ENCODE measurements at regions not wholly inside any gene's neighbourhood (a gene's known extent, or its start where the extent isn't known, plus 50 kb on each side); places are given as distances from the start of the nearest gene placed in this dataset.

DNA sequence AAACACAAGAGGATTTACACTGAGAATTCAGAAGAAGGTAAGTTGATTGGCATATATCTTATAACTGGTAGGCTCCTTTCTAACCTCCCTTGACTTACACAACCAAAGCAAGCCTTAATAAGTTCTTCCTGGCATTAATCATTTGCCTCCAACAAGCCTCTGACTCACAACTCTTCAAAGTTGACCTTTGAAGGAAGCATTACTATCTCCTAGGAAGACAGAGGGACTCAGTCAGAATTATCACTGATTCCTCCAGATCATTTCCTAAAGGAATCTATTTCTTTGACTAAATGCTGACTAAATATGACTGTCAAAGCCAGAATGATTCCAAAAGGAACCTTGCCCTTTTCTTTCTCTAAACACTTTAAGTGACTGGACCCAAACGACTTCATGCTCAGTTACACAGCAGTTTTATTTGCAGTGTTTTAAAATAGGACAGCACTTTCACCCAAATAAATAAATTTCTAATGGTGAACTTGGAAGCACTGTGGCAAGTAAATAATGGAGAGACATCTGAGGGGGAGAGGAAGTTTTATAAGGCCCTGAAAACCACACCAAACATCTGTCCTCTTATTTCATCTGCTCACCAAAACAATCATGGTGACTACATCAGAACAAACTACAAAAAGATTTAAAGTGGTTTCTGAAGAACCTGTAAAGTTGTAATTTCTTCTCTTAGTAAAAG lies 128.2 kb downstream of the KLHL28 start:
- H3K27me3 ChIP-seq (ENCODE audit: control insufficient read depth in 3 of 3, insufficient read depth in 3 of 3, low read length in 2 of 3), result no peaks in the 10 kb centered on the region
- H3K36me3 ChIP-seq (ENCODE audit: control insufficient read depth in 4 of 4, insufficient read depth in 4 of 4, low read length in 4 of 4), result no peaks in the 10 kb centered on the region
- no peak for ATAC-seq (ENCODE audit: insufficient read depth, low FRiP score)
- TF ChIP-seq CTCF (IDR thresholded peaks at IDR 0.05; ENCODE audit: control extremely low read depth, extremely low read depth), result no peak
- no peak overlapping the region for H3K27ac ChIP-seq (ENCODE audit: low read depth in 1 of 2, low read length in 1 of 2)
- no peaks in the 10 kb centered on the region for H3K9me3 ChIP-seq (ENCODE audit: control insufficient read depth in 4 of 4, insufficient read depth in 3 of 4, low read length in 3 of 4)
- no peak overlapping the region for H3K4me3 ChIP-seq
- no peak overlapping the region for H3K9ac ChIP-seq (ENCODE audit: insufficient read depth in 1 of 2, low read length in 2 of 2)
- 29 to 53% methylated on average over 1 of the region's 1 CpG for WGBS, 2 donors
- no peaks in the 10 kb centered on the region for H3K4me1 ChIP-seq (ENCODE audit: control insufficient read depth in 5 of 5, insufficient read depth in 5 of 5, low read length in 5 of 5)
- no peak for DNase-seq

DNA sequence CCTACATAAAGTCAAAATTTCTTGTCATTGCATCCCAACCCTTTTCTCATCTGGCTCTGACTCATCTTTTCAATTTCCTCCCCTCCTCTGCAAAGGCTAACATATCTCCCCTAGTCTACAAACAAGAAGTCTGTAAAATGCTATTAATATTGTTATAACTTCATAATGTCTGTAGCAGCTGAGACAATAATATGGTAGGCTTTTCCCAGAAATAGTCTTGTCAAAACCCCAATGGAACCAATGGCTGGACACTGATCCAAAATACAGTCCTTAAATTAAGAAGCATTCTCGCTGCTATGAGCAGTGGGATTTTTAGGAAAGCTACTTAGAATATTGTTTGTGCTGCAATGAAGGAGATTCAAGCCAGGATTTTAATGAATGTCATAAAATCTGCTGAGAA lies 131.4 kb downstream of the KLHL28 start:
- no peak overlapping the region for H3K4me3 ChIP-seq
- ATAC-seq (ENCODE audit: insufficient read depth, low FRiP score) (no peak), DNase-seq (no peak)
- H3K27me3 ChIP-seq (ENCODE audit: control insufficient read depth in 3 of 3, insufficient read depth in 3 of 3, low read length in 2 of 3), result no peaks in the 10 kb centered on the region
- no peak overlapping the region for H3K9ac ChIP-seq (ENCODE audit: insufficient read depth in 1 of 2, low read length in 2 of 2)
- no peak overlapping the region for H3K27ac ChIP-seq (ENCODE audit: low read depth in 1 of 2, low read length in 1 of 2)
- H3K4me1 ChIP-seq (ENCODE audit: control insufficient read depth in 5 of 5, insufficient read depth in 5 of 5, low read length in 5 of 5), result no peaks in the 10 kb centered on the region
- no peaks in the 10 kb centered on the region for H3K36me3 ChIP-seq (ENCODE audit: control insufficient read depth in 4 of 4, insufficient read depth in 4 of 4, low read length in 4 of 4)
- TF ChIP-seq CTCF (IDR thresholded peaks at IDR 0.05; ENCODE audit: control extremely low read depth, extremely low read depth), result no peak
- 84 to 89% methylated on average over 1 of the region's 1 CpG for WGBS, 2 donors
- no peaks in the 10 kb centered on the region for H3K9me3 ChIP-seq (ENCODE audit: control insufficient read depth in 4 of 4, insufficient read depth in 3 of 4, low read length in 3 of 4)

GRCh38 chr14:44829021-44829420 lies 132.7 kb downstream of the KLHL28 start:
- no peak overlapping the region for H3K27ac ChIP-seq (ENCODE audit: low read depth in 1 of 2, low read length in 1 of 2)
- no peaks in the 10 kb centered on the region for H3K27me3 ChIP-seq (ENCODE audit: control insufficient read depth in 3 of 3, insufficient read depth in 3 of 3, low read length in 2 of 3)
- no peaks in the 10 kb centered on the region for H3K36me3 ChIP-seq (ENCODE audit: control insufficient read depth in 4 of 4, insufficient read depth in 4 of 4, low read length in 4 of 4)
- ATAC-seq (ENCODE audit: insufficient read depth, low FRiP score) (no peak), DNase-seq (no peak)
- no peak overlapping the region for H3K4me3 ChIP-seq
- no peak for TF ChIP-seq CTCF (IDR thresholded peaks at IDR 0.05; ENCODE audit: control extremely low read depth, extremely low read depth)
- H3K9me3 ChIP-seq (ENCODE audit: control insufficient read depth in 4 of 4, insufficient read depth in 3 of 4, low read length in 3 of 4), result no peaks in the 10 kb centered on the region
- H3K4me1 ChIP-seq (ENCODE audit: control insufficient read depth in 5 of 5, insufficient read depth in 5 of 5, low read length in 5 of 5), result no peaks in the 10 kb centered on the region
- no peak overlapping the region for H3K9ac ChIP-seq (ENCODE audit: insufficient read depth in 1 of 2, low read length in 2 of 2)
- 92 to 96% methylated on average over 1 of the region's 1 CpG for WGBS, 2 donors

DNA sequence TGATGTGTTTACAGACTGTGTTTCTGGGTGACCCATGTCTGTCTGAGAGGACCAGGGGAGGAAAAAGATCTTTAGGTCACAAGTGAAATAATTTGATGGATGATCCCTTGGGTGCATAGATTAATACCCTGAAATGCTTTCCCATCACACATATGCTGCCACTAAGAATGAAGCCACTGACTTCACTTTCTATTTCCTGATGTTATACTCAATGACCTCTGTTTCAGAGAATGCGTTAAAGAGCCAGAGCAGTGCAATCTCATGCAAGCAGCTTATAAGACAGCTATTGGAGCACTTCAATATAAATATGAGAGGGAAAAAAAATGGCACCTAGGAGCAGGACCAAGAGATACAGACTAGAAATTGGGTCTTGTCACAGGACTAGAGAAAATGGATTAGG lies 133.7 kb downstream of the KLHL28 start:
- Histone ChIP-seq H3K36me3 (ENCODE audit: control insufficient read depth in 4 of 4, insufficient read depth in 4 of 4, low read length in 4 of 4) (no peaks in the 10 kb centered on the region), H3K4me1 (ENCODE audit: control insufficient read depth in 5 of 5, insufficient read depth in 5 of 5, low read length in 5 of 5) (no peaks in the 10 kb centered on the region), H3K9ac (ENCODE audit: insufficient read depth in 1 of 2, low read length in 2 of 2) (no peak overlapping the region), H3K27me3 (ENCODE audit: control insufficient read depth in 3 of 3, insufficient read depth in 3 of 3, low read length in 2 of 3) (no peaks in the 10 kb centered on the region), H3K27ac (ENCODE audit: low read depth in 1 of 2, low read length in 1 of 2) (no peak overlapping the region), H3K9me3 (ENCODE audit: control insufficient read depth in 4 of 4, insufficient read depth in 3 of 4, low read length in 3 of 4) (no peaks in the 10 kb centered on the region), H3K4me3 (no peak overlapping the region)
- DNase-seq, result no peak
- TF ChIP-seq CTCF (IDR thresholded peaks at IDR 0.05; ENCODE audit: control extremely low read depth, extremely low read depth), result no peak
- ATAC-seq (ENCODE audit: insufficient read depth, low FRiP score), result no peak
- 87 to 95% methylated on average over 1 of the region's 1 CpG for WGBS, 2 donors
